Prostate gland (tissue), 2 donors: ENCODE measurements at regions not wholly inside any gene's neighbourhood (a gene's known extent, or its start where the extent isn't known, plus 50 kb on each side); places are given as distances from the start of the nearest gene placed in this dataset.

ENCODE experiments used
- DNase-seq: peaks from one replicate; pipeline ENCODE4 v3.0.0-alpha.2; 2019; ENCODE audit warnings: low spot score
- H3K27ac ChIP-seq, 2 donors: fragments of 200-600 bp; sonication (generic); 2 replicates each; pipeline ENCODE4 v1.5.1; 2017 to 2019
- H3K27me3 ChIP-seq: fragments of 200-600 bp; sonication (generic); replicated peaks from 2 replicates; pipeline ENCODE4 v1.5.1; 2019; ENCODE audit not compliant: insufficient read depth
- H3K36me3 ChIP-seq, 2 donors: fragments of 200-600 bp; sonication (generic); 1 replicate in 1 of 2; 2 replicates in 1 of 2; pipeline versions ENCODE4 v1.5.1 to v1.8.1; 2017 to 2019
- H3K4me1 ChIP-seq: fragments of 200-600 bp; sonication (generic); replicated peaks from 2 replicates; pipeline ENCODE4 v1.5.1; 2019
- H3K4me3 ChIP-seq, 2 donors: fragments of 200-600 bp; sonication (generic); 2 replicates each; pipeline ENCODE4 v1.5.1; 2017 to 2019
- H3K9me3 ChIP-seq: fragments of 200-600 bp; sonication (generic); 2 replicates; pipeline ENCODE4 v1.5.1; 2017
- POLR2A ChIP-seq: fragments of 450-650 bp; IDR thresholded peaks from one replicate; pipeline ENCODE4 v1.6.1; 2016; ENCODE audit warnings: antibody characterized with exemption, mild to moderate bottlenecking
- POLR2AphosphoS5 ChIP-seq: sonication (generic); formaldehyde crosslinking; IDR thresholded peaks from one replicate; pipeline ENCODE4 v1.6.1; 2017; ENCODE audit warnings: antibody characterized with exemption
- WGBS: methylation state at CpG from one replicate; pipeline ENCODE4 v1.1.5; 2018; 5-methylcytosine and 5-hydroxymethylcytosine counted together
- intact Hi-C: fragments of 100-400 bp; cut with DNase I; formaldehyde crosslinking; loops from one replicate; pipeline ENCODE4 v1.14.2; 2022
- TF ChIP-seq, protein P1 (sequence below), 4 experiments: fragments of 200-600 bp in 2 of 4; fragments of 450-650 bp in 2 of 4; sonication (generic) in 2 of 4; IDR thresholded peaks; 1 replicate in 3 of 4; 2 replicates in 1 of 4; pipeline ENCODE4 v1.5.1; 2016 to 2019; ENCODE audit warnings: antibody characterized with exemption in 4 of 4, mild to moderate bottlenecking in 2 of 4, moderate library complexity in 2 of 4

DNA sequence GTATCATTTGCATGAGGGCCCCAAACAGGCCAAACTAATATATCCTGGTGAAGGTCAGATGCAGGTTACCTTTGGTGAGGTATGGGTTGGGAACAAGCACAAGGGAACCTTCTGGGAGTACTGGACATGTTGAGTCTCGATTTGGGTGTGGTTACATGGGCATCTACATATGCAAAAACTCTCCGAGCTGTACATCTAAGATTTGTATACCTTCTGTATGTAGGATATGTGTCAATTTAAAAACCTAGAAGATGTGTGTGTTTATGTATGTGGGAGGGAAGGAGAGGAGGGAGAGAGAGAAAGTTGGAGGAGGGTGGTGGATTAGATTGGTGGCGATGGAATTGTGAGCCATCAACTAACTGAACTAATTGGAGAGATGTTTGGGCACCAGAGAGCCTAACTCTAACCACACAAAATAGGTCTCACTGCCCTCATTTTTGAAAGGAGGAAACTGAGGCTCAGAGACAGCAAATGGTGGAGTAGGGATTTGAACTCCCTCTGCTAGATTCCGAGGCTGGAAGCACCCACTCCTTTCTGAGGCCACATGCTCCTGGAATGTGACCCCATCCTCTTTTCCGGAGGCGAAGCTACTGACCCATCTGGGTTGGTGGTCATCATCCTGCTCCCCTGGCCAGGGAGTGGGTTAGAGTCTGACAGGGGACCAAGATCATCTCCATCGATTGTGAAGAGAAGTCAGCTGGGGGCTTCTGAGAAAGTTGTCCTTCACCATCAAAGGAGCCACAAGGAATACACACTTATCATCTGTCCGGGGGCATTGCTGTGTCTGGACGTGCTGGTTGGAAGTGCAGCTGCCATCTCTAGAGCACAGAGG is 107.3 kb upstream of the MYCN start:
- intact Hi-C loops = no loop called here
- Histone ChIP-seq H3K4me3 (no peak overlapping the region), H3K4me1 (no peaks in the 10 kb centered on the region), H3K9me3 (no peaks in the 10 kb centered on the region), H3K36me3 (no peaks in the 10 kb centered on the region), H3K27ac (no peak overlapping the region), H3K27me3 (no peaks in the 10 kb centered on the region)
- no peak for DNase-seq
- TF ChIP-seq, protein P1, sequence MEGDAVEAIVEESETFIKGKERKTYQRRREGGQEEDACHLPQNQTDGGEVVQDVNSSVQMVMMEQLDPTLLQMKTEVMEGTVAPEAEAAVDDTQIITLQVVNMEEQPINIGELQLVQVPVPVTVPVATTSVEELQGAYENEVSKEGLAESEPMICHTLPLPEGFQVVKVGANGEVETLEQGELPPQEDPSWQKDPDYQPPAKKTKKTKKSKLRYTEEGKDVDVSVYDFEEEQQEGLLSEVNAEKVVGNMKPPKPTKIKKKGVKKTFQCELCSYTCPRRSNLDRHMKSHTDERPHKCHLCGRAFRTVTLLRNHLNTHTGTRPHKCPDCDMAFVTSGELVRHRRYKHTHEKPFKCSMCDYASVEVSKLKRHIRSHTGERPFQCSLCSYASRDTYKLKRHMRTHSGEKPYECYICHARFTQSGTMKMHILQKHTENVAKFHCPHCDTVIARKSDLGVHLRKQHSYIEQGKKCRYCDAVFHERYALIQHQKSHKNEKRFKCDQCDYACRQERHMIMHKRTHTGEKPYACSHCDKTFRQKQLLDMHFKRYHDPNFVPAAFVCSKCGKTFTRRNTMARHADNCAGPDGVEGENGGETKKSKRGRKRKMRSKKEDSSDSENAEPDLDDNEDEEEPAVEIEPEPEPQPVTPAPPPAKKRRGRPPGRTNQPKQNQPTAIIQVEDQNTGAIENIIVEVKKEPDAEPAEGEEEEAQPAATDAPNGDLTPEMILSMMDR (IDR thresholded peaks at IDR 0.05) = no peak
- TF ChIP-seq POLR2A = no peak
- TF ChIP-seq POLR2AphosphoS5 = no peak
- WGBS = 91% methylated on average over 9 of the region's 9 CpGs

DNA sequence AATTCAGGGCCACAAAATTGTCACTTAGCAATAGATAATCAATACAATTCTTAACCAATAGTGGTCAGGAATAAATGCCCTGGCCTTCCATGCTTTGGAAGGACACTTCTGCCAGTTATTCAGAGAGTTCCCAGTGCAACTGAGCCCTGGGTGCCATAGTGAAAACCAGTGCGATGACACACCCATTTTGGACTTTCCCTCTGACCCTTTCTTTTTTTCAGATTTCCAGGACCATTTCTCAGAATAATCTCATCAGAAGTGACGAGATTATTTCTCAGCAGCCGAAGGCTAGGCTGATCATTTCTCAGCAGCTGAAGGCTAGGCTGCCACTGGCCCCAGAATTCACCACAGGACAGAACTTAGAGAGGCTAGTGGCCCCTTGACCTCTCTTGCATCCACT is 106.6 kb upstream of the MYCN start:
- WGBS = 93% methylated on average over 3 of the region's 3 CpGs
- TF ChIP-seq, protein P1 (IDR thresholded peaks at IDR 0.05) = no peak
- TF ChIP-seq POLR2AphosphoS5 (no peak), POLR2A (no peak)
- intact Hi-C loops = no loop called here
- no peak for DNase-seq
- Histone ChIP-seq H3K4me3 (no peak overlapping the region), H3K4me1 (no peaks in the 10 kb centered on the region), H3K9me3 (no peaks in the 10 kb centered on the region), H3K36me3 (no peaks in the 10 kb centered on the region), H3K27me3 (no peaks in the 10 kb centered on the region), H3K27ac (no peak overlapping the region)

DNA sequence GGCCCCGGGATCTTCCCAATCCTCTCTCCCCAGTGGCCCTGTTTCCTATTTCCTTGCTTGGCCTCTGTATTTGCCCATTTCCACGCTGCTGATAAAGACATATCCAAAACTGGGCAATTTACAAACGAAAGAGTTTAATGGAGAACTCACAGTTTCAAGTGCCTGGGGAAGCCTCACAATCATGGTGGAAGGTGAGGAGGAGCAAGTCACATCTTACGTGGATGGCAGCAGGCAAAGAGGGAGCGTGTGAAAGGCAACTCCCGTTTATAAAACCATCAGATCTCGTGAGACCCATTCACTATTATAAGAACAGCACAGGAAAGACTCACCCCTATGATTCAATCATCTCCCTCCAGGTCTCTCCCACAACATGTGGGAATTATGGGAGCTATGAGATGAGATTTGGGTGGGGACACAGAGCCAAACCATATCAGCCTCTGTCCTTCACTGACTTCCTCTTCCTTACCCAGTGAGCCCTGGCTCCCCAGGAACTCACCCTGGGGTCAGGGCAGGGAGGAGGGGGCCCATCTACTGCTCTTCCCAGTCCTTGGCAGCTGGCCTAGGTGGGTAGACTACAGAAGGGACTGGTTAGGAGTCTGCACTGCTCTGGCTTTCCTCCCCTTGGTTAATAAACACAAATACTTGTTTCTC is 105.8 kb upstream of the MYCN start:
- H3K36me3 ChIP-seq = no peaks in the 10 kb centered on the region
- intact Hi-C loops = no loop called here
- no peaks in the 10 kb centered on the region for H3K4me1 ChIP-seq
- H3K27ac ChIP-seq = no peak overlapping the region
- DNase-seq = no peak
- TF ChIP-seq, protein P1 (IDR thresholded peaks at IDR 0.05) = no peak
- TF ChIP-seq POLR2A (no peak), POLR2AphosphoS5 (no peak)
- H3K4me3 ChIP-seq = no peak overlapping the region
- 91% methylated on average over 7 of the region's 7 CpGs for WGBS
- no peaks in the 10 kb centered on the region for H3K9me3 ChIP-seq
- H3K27me3 ChIP-seq = no peaks in the 10 kb centered on the region

DNA sequence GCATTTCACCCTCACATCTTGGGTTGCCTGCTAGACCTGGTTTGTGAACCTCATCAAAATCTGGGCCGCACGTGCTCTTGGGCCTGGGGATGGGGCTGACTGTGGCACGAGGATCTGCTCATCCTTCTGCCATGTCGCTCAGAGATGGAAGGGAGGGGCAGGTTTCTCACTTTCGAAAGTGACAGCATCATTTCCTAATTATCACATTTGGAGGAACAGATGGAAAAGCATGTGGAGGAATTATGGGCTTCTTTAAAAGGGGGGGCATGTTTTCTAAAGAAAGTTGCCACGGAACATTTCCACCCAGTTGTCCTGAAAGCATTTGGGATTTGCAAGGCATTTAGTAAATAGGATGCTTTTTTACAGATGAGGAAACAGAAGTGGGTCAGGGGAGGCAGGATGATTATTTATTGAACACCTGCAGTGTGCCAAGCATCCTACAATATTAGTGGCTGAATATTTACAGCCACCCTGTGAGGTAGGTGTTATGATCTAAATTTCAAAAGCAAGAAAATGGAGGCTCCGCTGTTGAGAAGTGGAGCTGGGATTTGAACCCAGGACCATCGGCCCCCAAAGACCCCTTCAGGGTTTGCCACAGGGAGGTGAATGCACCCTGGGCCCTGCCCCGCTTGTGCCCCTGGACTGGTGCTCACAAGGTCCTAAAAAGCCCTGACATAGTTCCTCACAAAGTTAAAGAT is 104.2 kb upstream of the MYCN start:
- no peak for DNase-seq
- Histone ChIP-seq H3K27ac (no peak overlapping the region), H3K36me3 (no peaks in the 10 kb centered on the region), H3K9me3 (no peaks in the 10 kb centered on the region), H3K27me3 (no peaks in the 10 kb centered on the region), H3K4me3 (no peak overlapping the region), H3K4me1 (no peaks in the 10 kb centered on the region)
- intact Hi-C loops = no loop called here
- TF ChIP-seq POLR2A (no peak), POLR2AphosphoS5 (no peak)
- TF ChIP-seq, protein P1 (IDR thresholded peaks at IDR 0.05) = no peak
- 94% methylated on average over 9 of the region's 9 CpGs for WGBS
